ENCODE measurements at regions not wholly inside any gene's neighbourhood (a gene's known extent, or its start where the extent isn't known, plus 50 kb on each side); places are given as distances from the start of the nearest gene placed in this dataset.

- TF ChIP-seq CTCF (IDR thresholded peaks at IDR 0.05) (no peak), POLR2A (IDR thresholded peaks at IDR 0.05) (no peak)
These were observed 1239.1 kb upstream of the TENM3 start for GRCh38 chr4:181004056-181004455.
